Skin epidermis (tissue), 12 donors: ENCODE measurements at regions not wholly inside any gene's neighbourhood (a gene's known extent, or its start where the extent isn't known, plus 50 kb on each side); places are given as distances from the start of the nearest gene placed in this dataset.

ENCODE experiments used
- H3K27ac ChIP-seq, 21 experiments: fragments of 200-600 bp; sonication (generic) in 11 of 21; one replicate each; pipeline ENCODE4 v1.5.0; 2020; ENCODE audit warnings: mild to moderate bottlenecking in 3 of 21, inconsistent platforms in 2 of 21, moderate library complexity in 2 of 21
- H3K4me3 ChIP-seq, 7 experiments: fragments of 200-600 bp; sonication (generic) in 2 of 7; one replicate each; pipeline ENCODE4 v1.5.0; 2020; ENCODE audit warnings: inconsistent platforms in 2 of 7, mild to moderate bottlenecking in 2 of 7, moderate library complexity in 1 of 7

DNA sequence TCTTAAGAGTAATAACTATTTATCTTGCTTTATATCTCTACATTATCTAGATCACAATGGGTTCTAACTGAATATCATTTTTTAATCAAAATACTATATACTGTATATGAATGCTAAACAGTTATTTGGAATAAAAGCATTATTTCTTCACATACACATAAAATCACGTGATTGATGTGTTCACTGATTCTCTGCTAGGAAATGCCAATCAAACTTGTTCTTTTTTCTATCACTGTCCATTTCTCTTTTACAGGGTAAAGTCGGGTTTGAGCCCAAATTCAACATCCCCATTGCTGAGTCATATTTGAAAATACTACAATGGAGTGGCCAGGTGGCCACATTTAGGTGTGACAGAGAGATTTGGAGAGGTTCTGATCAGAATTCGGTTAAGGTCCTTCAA is 1114.0 kb upstream of the PIK3C3 start:
- H3K4me3 ChIP-seq = no peak overlapping the region
- H3K27ac ChIP-seq = no peak overlapping the region

DNA sequence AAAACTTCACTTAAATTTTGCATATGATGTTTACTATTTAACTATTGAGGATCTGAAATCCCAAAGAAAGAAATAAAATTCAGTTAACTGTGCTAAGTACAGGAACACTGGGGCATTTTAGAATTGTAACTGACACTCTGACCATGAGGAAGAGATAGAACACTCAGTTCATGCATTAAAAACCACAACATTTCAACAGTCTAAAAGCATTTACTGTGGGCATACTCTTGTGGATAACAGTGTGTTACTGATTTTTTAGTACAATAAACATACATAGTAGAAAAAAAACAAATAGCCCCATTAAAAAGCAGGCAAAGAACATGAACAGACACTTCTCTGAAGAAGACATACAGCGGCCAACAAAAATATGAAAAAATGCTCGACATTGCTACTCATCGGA is 1122.7 kb upstream of the PIK3C3 start:
- H3K27ac ChIP-seq = no peak overlapping the region
- H3K4me3 ChIP-seq = no peak overlapping the region

DNA sequence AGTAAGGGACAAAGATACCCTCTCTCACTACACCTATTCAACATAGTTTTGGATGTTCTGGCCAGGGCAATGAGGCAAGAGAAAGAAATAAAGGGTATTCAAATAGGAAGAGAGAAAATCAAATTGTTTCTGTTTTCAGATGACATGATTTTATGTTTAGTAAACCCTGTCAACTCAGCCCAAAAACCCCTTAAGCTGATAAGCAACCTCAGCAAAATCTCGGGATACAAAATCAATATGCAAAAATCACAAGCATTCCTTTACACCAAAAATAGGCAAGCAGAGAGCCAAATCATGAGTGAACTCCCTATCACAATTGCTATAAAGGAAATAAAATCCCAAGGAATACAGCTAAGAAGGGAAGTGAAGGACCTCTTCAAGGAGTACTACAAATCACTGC is 1130.7 kb upstream of the PIK3C3 start:
- H3K27ac ChIP-seq = no peak overlapping the region

DNA sequence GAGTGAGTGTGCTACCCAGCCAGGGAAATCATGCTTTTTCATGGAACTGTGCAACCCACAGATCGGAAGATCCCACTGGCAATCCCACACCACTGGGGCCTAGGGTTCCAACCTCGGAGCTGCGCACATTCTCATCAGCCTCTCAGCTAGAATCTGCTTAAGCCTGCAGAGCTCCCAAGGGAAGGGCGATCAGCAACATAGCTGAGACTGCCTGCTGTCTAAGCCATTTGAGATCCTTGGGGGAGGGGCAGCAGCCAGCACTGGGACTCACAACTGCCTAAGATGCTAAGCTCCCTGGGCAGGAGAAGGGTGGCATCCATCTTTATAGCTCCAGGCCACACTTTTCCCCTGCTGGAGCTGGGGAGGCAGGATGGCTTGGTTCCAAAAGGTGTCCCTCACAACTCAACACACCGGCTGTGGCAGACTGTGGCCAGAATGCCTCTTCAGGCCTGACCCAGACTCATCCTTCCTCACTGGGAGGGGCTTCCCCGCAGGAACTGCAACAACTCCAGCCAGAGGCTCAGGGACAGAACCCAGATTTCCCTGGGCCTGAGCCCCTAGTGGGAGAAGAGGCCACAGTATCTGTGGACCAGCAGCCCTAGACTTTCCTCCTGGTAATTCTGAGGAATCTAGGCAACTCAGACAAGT is 1133.3 kb upstream of the PIK3C3 start:
- no peak overlapping the region for H3K4me3 ChIP-seq
- no peak overlapping the region for H3K27ac ChIP-seq

More for the DNA sequence above, 1130.7 kb upstream of the PIK3C3 start:
- H3K4me3 ChIP-seq = no peak overlapping the region

DNA sequence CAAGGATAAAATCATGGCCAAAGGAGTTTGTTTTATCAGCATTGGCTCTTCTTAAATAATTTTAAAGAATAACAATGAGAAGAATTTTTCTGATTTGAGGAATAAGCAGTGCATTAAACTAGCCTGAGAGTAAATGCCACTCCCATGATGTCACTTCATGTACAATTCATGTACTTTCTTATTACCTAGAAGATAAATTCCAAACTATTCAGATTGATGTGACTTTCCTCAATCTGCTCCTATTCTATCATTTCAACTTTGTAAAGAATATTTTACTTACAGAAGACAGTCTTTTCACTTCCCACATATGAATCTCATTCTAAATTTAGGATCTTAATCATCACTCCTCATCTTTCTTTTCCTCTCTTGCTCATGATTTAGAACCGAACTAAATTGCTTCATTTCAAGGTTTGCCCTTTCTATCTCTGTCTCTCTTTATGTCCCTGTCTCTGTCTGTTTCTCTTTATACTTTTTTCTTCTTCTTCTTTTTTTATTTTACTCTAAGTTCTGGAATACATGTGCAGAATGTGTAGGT is 1142.0 kb upstream of the PIK3C3 start:
- H3K27ac ChIP-seq = no peak overlapping the region
- H3K4me3 ChIP-seq = no peak overlapping the region

DNA sequence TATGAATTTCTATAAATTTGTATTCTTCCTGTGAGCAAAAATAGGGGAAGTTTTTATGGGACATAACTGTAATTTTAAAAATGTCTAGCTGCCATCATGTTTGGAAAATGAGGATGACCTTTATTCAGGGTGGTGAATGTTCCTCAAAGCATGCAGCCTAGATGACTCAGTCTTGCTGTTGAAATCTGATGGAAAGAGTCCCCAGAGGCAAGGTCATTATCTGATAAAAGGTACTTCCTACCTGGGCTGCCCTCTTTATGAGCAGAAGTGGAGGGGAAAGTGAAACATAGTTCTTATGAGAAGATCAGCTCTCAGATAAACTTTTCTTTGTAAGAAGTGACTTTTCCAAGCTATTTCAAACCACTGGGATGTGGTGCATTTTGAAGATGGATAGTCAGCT is 1144.7 kb upstream of the PIK3C3 start:
- H3K4me3 ChIP-seq = no peak overlapping the region
- no peak overlapping the region for H3K27ac ChIP-seq

DNA sequence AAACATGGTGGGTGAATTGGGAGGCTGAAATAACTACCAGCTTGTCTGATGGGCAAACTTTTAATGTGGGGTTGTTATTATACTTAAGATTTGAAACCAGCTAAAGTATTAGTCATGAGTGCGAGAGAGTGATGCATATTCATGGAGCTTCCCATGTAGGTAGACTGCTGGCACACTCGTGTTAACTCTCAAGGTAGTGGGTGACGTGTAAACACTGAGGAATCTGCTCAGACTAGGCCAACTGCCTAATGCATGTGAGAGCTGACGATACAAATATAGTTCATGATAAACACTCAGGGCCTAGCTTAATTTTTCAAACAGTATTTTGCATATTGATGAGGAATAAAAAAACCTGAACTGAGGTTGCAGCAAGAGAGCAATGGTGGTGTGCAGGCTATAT is 1165.7 kb upstream of the PIK3C3 start:
- Histone ChIP-seq H3K4me3 (no peak overlapping the region), H3K27ac (no peak overlapping the region)

DNA sequence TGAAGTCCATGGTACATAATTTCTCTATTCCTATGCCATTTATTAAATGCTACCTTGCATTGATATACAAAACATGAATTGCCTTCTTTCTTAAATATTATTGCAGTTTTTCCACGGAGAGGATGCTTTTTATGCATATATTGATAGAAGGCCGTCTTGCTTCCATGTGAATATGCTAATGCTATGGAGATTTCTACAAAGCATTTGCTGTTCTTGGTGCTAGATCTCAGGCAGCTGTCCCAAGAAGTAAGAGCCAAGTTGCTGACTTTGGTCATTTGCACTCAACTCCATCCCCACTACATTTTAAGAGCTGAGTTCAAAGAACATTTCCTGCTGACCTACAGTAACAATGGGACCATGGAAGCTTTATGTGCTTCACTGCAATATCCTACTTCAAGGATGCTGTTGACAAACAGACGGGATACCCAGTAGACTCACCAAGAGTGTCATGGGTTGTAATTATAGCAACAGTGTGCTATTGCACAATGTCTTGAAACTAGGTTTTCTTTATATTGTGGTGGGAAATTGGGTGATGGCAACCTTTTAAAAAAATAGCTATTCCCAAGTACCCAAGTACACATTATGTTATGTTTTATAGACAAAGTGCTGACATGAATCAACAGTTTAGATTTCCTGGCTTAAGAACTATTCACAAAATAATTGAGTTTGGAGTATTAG is 1172.4 kb upstream of the PIK3C3 start:
- H3K27ac ChIP-seq = no peak overlapping the region

DNA sequence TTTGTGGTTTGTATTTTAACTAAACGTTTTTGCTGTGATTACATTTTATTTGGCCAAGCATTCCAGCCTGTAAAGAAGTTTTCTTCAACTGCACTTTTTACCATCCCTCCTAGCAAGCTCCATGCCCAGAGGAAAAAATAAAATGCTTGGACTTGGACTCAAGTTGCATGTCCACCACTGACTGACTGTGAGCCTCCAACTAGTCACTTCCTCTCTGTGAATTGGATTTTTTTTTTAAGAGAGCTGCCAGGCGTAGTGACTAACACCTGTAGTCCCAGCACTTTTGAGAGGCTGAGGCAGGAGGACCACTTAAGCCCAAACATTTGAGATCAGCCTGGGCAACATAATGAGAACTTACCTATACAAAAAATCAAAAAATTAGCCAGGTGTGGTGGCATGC is 1185.2 kb upstream of the PIK3C3 start:
- Histone ChIP-seq H3K4me3 (no peak overlapping the region), H3K27ac (no peak overlapping the region)

More for the DNA sequence above, 1172.4 kb upstream of the PIK3C3 start:
- H3K4me3 ChIP-seq = no peak overlapping the region

DNA sequence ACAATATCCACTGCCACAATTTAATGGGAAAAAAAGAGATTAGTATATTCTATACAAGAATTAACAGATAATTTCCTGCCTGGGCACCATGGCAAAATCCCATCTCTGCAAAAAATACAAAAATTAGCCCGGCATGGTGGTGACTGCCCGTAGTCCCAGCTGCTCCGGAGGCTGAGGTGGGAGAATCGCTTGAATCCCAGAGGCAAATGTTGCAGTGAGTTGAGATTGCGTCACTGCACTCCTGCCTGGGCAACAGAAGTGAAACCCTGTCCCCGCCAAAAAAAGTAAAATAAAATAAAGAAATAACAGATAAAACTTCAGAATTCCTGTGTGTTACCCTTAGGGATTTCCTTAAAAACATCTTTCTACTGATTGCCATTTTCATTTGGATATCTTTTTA is 1194.8 kb upstream of the PIK3C3 start:
- H3K4me3 ChIP-seq = no peak overlapping the region
- H3K27ac ChIP-seq = no peak overlapping the region

DNA sequence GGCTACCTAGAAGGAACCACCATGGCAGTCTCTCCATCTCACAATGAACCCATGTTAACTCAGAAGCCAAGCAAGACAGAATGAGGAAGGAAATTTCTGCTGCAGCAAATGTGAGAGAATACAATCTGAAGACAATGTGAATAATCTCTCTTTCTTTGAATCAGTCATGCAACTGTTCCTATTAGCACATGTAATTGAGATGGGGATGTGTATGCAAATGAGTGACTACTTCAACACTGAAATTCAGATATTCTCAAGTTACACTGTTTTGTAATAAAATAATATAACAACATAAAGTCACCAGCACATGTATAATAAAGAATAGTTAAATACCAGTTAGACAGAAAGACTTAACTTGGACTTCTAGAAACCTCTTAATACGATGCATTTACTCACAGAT is 1200.6 kb upstream of the PIK3C3 start:
- Histone ChIP-seq H3K27ac (no peak overlapping the region), H3K4me3 (no peak overlapping the region)

DNA sequence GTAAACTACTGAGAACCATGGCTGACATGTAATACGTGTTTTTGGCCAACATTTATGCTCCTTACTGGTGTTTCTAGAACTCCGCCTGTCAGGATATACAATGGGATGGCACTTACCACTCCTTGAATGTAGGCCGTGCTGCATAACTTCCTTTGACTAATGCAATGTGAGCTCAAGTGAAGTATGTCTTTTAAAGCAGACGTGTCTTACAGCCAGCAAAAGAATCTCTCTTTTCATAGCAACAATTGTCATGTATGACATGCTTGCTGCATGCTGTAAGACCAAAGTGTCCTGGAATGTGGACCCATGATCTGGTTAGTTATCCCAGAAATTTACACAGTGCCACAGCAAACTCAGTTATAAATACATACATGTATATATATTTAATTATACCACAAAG is 1202.7 kb upstream of the PIK3C3 start:
- Histone ChIP-seq H3K27ac (no peak overlapping the region), H3K4me3 (no peak overlapping the region)

DNA sequence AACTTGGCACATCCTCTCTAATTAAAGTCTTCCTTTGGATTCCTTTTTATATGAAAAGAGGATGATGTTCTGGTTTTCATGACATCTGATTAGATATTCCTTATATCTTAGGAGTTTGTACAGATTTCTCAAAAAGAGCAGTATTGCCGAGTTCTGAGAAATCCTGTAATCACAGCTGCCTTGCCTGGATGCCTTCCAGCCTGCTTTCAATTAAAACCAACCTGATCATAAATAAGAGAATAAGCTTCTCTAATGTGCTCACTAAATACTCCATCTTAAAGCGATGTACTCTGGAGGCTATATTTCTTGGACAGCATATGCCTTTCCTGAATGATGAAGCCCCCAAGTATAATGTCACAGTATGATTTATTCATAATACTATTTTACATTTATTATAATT is 1203.8 kb upstream of the PIK3C3 start:
- no peak overlapping the region for H3K27ac ChIP-seq

DNA sequence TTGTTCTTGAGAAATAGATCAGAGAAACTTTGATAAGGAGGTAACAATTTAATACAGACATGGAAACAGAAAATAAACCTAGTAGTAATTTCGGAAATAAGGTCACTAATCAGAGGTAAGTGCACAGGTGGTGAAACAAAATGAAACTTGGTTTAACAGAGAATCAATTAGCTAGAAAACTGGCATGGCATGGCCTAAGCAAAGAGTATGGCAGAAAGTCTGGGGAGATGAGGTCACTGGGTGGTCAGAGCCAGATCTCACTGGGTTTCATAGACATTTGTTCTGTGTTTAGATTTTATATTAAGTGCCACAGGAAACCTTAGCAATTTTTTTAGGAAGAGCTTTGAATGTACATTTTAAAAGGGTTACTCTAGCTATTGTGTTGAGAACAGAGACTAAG is 1216.0 kb upstream of the PIK3C3 start:
- Histone ChIP-seq H3K4me3 (no peak overlapping the region), H3K27ac (no peak overlapping the region)

More for the DNA sequence above, 1203.8 kb upstream of the PIK3C3 start:
- H3K4me3 ChIP-seq = no peak overlapping the region

DNA sequence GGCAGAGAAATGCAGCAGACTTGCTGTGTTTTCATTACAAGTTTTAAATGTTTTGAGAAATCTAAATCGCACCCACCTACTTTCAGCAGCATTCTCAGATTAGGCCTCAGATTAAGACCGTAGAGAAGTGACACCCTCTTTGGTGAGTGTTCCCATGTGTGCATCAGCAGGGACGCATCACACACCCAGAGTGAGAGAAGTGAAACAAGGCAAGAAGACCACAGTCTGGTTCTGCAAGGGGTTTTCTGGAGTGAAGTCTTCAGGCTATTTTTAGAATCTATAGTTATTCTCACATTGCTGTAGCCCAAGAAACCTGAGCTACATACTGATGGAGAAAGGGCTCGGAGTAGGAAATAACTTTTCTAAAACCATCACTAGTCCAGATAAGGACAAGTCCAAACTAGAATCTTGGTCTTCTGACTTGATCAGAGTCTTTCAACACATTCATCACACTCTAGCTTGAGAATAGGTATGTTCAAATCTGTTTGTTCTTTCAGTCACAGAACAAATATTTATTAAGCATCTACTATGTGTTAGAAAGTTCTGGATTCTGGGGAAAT is 1216.6 kb upstream of the PIK3C3 start:
- Histone ChIP-seq H3K4me3 (no peak overlapping the region), H3K27ac (no peak overlapping the region)

DNA sequence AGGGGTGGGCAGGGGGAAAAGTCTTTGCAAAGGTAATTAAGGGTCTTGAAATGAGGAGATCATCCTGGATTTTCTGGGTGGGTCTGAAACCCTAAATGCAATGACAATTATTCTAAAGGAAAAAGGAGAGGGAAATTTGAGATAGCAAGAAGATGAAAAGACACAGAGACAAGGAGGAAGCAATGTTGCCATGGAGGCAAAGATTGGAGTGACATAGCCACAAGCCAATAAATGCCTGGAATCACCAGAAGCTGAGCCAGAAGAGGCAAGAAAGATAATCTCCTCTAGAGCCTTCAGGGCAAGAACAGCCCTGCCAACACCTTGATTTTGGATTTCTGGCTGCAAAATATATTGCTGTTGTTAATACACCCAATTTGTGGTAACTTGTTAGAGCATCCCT is 1246.3 kb upstream of the PIK3C3 start:
- Histone ChIP-seq H3K4me3 (no peak overlapping the region), H3K27ac (no peak overlapping the region)

DNA sequence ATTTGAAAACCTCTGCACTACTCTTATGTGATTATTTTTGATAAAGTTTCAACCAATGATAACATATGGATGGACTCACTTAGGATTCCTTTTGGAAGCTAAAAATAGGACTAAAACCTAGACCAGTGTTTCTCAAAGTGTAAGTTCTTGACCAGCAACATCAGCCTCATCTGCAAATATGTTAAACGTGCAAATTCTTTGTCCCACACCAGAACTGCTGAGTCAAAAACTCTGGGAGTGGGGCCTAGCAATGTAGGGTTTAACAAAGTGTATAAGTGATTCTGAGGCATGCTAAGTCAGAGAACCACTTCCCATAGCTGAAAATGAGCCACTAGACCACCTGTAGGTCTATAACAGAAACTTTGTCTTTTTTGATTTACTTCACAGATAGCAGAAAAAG is 1247.2 kb upstream of the PIK3C3 start:
- Histone ChIP-seq H3K4me3 (no peak overlapping the region), H3K27ac (no peak overlapping the region)

DNA sequence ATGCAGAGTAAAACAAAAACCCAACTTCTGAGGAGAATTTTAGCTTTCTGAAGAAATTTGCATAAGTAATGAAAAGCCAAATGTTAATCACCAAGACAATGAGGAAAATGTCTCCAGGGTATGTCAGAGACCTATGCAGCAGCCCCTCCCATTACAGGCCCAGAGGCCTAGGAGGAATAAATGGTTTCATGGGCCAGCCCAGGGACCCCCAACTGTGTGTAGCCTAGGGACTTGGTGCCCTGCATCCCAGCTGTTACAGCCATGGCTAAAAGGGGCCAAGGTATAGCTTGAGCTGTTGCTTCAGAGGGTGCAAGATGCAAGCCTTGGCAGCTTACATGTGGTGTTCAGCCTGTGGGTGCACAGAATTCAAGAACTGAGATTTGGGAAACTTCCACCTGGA is 1256.9 kb upstream of the PIK3C3 start:
- no peak overlapping the region for H3K27ac ChIP-seq
- H3K4me3 ChIP-seq = no peak overlapping the region

DNA sequence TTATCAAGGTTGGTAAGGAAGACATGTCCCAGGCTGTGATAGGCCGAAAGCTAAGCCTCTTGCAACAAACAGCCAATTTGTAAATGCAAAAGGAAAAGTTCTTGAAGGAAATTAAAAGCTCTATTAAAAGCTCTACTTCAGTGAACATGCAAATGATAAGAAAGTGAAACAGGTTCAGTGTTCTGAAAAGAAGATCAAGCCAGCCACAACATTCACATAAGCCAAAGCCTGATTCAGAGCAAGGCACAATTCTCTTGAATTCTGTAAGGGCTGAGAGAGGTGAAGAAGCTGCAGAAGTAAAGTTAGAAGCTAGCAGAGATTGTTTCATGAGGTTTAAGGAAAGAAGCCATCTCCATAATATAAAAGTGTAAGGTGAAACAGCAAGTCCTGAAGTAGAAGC is 1259.5 kb upstream of the PIK3C3 start:
- H3K27ac ChIP-seq = no peak overlapping the region

DNA sequence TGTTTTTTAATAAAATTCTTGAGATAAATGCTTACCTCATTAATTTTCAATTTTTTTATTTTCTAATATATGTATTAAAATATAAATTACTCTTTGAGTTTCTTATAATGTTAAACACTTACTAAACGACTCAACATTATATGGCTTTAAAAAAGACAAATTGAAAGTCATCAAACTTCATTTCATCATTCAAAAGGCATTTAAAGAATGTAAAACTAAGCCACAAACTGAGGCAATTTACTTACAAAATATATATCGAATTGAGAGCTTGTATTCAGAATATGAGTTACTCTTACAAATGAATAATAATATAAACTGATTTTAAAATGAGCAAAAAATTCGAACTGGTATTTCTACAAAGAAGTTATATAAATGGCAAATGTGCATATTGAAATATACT is 1262.2 kb upstream of the PIK3C3 start:
- Histone ChIP-seq H3K4me3 (no peak overlapping the region), H3K27ac (no peak overlapping the region)

More for the DNA sequence above, 1259.5 kb upstream of the PIK3C3 start:
- no peak overlapping the region for H3K4me3 ChIP-seq

DNA sequence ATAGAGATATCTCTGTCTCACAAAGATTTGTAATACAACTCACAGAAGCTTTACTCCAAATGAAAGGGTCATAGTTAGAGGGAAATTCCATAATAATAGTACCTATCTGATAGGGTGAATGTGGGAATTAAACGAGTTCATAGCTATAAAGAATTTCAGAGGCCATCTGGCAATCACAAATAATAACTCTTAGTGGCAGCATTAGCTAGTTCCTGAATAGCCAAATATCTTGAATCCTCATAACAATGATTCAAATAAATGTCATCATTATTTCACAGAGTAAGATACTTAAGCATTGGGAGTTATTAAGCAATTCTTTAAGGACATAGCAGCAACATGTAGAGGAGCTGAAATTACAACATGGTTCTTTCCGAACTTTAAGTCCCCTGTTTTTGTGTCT is 1265.0 kb upstream of the PIK3C3 start:
- Histone ChIP-seq H3K4me3 (no peak overlapping the region), H3K27ac (no peak overlapping the region)
